Liver (tissue), 3 donors: ENCODE measurements at regions not wholly inside any gene's neighbourhood (a gene's known extent, or its start where the extent isn't known, plus 50 kb on each side); places are given as distances from the start of the nearest gene placed in this dataset.

Experiments
- EGR1 ChIP-seq, 2 donors: IDR thresholded peaks; 2 replicates each; pipeline ENCODE4 v1.6.1; 2016 to 2018; ENCODE audit warnings: antibody characterized with exemption in 2 of 2, low read depth in 2 of 2
- FOXA1 ChIP-seq: IDR thresholded peaks from 2 replicates; pipeline ENCODE4 v1.6.1; 2016; ENCODE audit warnings: antibody characterized with exemption
- GABPA ChIP-seq, 2 donors: IDR thresholded peaks in 1 of 2; conservative IDR thresholded peaks in 1 of 2; 2 replicates each; pipeline ENCODE4 v1.6.1; 2016; ENCODE audit warnings: antibody characterized with exemption in 2 of 2, mild to moderate bottlenecking in 1 of 2, moderate library complexity in 1 of 2
- JUND ChIP-seq, 2 donors: IDR thresholded peaks; 2 replicates each; pipeline ENCODE4 v1.6.1; 2016; ENCODE audit warnings: antibody characterized with exemption in 2 of 2
- MAX ChIP-seq: IDR thresholded peaks from 2 replicates; pipeline ENCODE4 v1.6.1; 2016; ENCODE audit warnings: antibody characterized with exemption
- REST ChIP-seq: IDR thresholded peaks from 2 replicates; pipeline ENCODE4 v1.6.1; 2016; ENCODE audit warnings: antibody characterized with exemption, mild to moderate bottlenecking
- RXRA ChIP-seq, 2 donors: IDR thresholded peaks; 2 replicates each; pipeline ENCODE4 v1.6.1; 2017 to 2018; ENCODE audit warnings: antibody characterized with exemption in 2 of 2, mild to moderate bottlenecking in 1 of 2
- SP1 ChIP-seq: IDR thresholded peaks from 2 replicates; pipeline ENCODE4 v1.6.1; 2018; ENCODE audit warnings: antibody characterized with exemption, mild to moderate bottlenecking
- TAF1 ChIP-seq: conservative IDR thresholded peaks from 2 replicates; pipeline ENCODE4 v1.6.1; 2016; ENCODE audit warnings: antibody characterized with exemption, mild to moderate bottlenecking
- YY1 ChIP-seq: IDR thresholded peaks from 2 replicates; pipeline ENCODE4 v1.6.1; 2016; ENCODE audit warnings: antibody characterized with exemption, mild to moderate bottlenecking
- TF ChIP-seq, protein P1 (sequence below): fragments of 150-350 bp; IDR thresholded peaks from 2 replicates; pipeline ENCODE4 v1.5.1; 2017; ENCODE audit warnings: improper control_type of control experiment, low read depth, low read length; ENCODE audit not compliant: missing input control
- TF ChIP-seq, protein P2 (sequence below): IDR thresholded peaks from 2 replicates; pipeline ENCODE4 v1.6.1; 2016; ENCODE audit warnings: antibody characterized with exemption
- donor health status: healthy.
- donor health status: healthy.

- TF ChIP-seq, protein P1, sequence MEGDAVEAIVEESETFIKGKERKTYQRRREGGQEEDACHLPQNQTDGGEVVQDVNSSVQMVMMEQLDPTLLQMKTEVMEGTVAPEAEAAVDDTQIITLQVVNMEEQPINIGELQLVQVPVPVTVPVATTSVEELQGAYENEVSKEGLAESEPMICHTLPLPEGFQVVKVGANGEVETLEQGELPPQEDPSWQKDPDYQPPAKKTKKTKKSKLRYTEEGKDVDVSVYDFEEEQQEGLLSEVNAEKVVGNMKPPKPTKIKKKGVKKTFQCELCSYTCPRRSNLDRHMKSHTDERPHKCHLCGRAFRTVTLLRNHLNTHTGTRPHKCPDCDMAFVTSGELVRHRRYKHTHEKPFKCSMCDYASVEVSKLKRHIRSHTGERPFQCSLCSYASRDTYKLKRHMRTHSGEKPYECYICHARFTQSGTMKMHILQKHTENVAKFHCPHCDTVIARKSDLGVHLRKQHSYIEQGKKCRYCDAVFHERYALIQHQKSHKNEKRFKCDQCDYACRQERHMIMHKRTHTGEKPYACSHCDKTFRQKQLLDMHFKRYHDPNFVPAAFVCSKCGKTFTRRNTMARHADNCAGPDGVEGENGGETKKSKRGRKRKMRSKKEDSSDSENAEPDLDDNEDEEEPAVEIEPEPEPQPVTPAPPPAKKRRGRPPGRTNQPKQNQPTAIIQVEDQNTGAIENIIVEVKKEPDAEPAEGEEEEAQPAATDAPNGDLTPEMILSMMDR: peak; percentile 37
- TF ChIP-seq EGR1 (IDR thresholded peaks at IDR 0.05; ENCODE audit: low read depth in 2 of 2): no peak
- no peak for TF ChIP-seq SP1
- TF ChIP-seq REST: no peak
- no peak for TF ChIP-seq TAF1
- TF ChIP-seq, protein P2, sequence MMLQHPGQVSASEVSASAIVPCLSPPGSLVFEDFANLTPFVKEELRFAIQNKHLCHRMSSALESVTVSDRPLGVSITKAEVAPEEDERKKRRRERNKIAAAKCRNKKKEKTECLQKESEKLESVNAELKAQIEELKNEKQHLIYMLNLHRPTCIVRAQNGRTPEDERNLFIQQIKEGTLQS: no peak
- TF ChIP-seq RXRA (IDR thresholded peaks at IDR 0.05): no peak
- no peak for TF ChIP-seq FOXA1
- TF ChIP-seq YY1: no peak
- TF ChIP-seq GABPA (IDR thresholded peaks at IDR 0.05 in 1 of 2, conservative IDR thresholded peaks at IDR 0.05 in 1 of 2): no peak
- TF ChIP-seq JUND (IDR thresholded peaks at IDR 0.05): no peak
- TF ChIP-seq MAX: no peak
These were observed 476.4 kb downstream of the KDM4C start for GRCh38 chr9:7234144-7234543.
